ENCODE measurements at regions not wholly inside any gene's neighbourhood (a gene's known extent, or its start where the extent isn't known, plus 50 kb on each side); places are given as distances from the start of the nearest gene placed in this dataset.

DNA sequence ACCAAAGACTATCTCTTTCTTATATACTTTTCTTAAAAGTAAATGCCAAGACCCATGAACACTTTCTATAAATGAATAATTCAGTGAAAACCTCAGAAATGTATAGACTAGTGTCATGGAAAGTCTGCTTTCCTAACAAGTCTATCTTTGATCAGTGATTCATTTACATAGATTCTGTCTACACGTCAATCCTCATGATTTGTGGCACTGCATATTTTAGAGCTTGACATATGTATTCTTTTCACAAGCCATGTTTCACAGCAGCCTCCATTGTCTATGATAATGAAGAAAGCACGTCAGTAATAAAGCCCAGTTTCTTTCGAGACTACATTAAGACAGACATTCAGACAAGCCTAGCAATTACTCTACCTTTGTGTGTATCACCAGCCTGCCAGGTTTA, 486.6 kb downstream of the IRS1 start:
- 93 to 96% methylated on average over 3 of the region's 3 CpGs for WGBS, 2 donors
- intact Hi-C loops (cut with DNase I): no loop called here
- peaks cover 3 to 5% of the 10 kb centered on the region in 2 donors for H3K4me1 ChIP-seq
- no peaks in the 10 kb centered on the region for H3K27me3 ChIP-seq
- no peak for DNase-seq
- no peaks in the 10 kb centered on the region for H3K9me3 ChIP-seq
- no peaks in the 10 kb centered on the region for H3K36me3 ChIP-seq
- H3K4me3 ChIP-seq (replicated peaks in 1 of 3): no peak overlapping the region
- H3K27ac ChIP-seq: peak overlapping the region in 1 of 3 donors; percentile 19
- TF ChIP-seq POLR2A (IDR thresholded peaks at IDR 0.05): no peak
- TF ChIP-seq, protein P1, sequence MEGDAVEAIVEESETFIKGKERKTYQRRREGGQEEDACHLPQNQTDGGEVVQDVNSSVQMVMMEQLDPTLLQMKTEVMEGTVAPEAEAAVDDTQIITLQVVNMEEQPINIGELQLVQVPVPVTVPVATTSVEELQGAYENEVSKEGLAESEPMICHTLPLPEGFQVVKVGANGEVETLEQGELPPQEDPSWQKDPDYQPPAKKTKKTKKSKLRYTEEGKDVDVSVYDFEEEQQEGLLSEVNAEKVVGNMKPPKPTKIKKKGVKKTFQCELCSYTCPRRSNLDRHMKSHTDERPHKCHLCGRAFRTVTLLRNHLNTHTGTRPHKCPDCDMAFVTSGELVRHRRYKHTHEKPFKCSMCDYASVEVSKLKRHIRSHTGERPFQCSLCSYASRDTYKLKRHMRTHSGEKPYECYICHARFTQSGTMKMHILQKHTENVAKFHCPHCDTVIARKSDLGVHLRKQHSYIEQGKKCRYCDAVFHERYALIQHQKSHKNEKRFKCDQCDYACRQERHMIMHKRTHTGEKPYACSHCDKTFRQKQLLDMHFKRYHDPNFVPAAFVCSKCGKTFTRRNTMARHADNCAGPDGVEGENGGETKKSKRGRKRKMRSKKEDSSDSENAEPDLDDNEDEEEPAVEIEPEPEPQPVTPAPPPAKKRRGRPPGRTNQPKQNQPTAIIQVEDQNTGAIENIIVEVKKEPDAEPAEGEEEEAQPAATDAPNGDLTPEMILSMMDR (IDR thresholded peaks at IDR 0.05): no peak

DNA sequence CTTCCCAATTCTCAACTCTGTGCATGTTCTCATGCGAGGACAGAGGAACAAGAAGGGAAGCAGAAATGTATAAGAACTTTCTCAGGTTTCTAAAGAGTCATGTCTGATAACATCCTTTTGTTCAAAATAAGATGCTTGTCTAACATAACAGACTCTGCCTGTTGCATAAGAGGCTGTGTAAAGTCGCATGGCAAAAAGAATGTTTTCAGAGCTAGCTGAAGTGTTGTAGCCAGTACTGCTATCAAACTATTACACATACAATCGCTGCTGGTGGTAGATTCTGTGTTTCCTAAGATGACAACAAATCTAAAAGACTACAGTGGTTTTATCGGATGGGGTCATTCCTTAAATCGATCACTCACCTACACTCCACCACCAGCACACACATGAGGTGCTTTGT, 487.5 kb downstream of the IRS1 start:
- intact Hi-C loops (cut with DNase I): no loop called here
- no peak for TF ChIP-seq POLR2A (IDR thresholded peaks at IDR 0.05)
- TF ChIP-seq, protein P1 (IDR thresholded peaks at IDR 0.05): no peak

DNA sequence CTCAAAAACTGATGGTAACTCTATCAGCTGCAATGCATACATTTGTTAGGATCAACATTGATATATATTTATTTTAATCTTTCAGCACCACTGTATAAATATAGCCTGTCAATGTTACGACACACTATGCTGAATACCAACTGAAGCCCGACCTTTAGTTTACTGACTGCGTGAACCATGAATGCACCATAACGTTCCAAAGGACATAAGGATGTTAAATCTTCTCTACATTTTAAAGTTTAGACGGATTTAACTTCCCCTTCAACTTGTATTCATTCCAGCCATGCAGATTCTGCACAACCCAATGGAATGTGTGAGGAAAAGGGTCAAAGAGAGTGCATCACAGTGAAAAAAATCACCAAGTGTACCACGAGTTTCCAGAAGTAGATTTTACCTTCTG, 489.5 kb downstream of the IRS1 start:
- H3K4me1 ChIP-seq: peaks cover 3 to 5% of the 10 kb centered on the region in 2 donors
- TF ChIP-seq, protein P1 (IDR thresholded peaks at IDR 0.05): no peak
- no peak for TF ChIP-seq POLR2A (IDR thresholded peaks at IDR 0.05)
- 71 to 83% methylated on average over 6 of the region's 6 CpGs for WGBS, 2 donors
- no peak for DNase-seq
- H3K36me3 ChIP-seq: no peaks in the 10 kb centered on the region
- H3K27ac ChIP-seq: no peak overlapping the region
- no peaks in the 10 kb centered on the region for H3K27me3 ChIP-seq
- intact Hi-C loops (cut with DNase I): no loop called here
- H3K4me3 ChIP-seq (replicated peaks in 1 of 3): no peak overlapping the region
- H3K9me3 ChIP-seq: no peaks in the 10 kb centered on the region

More for the DNA sequence above, 487.5 kb downstream of the IRS1 start:
- Histone ChIP-seq H3K4me1 (peaks cover 3 to 5% of the 10 kb centered on the region in 2 donors), H3K27me3 (no peaks in the 10 kb centered on the region), H3K27ac (peak overlapping the region in 2 of 3 donors; percentile 19 to 41), H3K4me3 (replicated peaks in 1 of 3) (no peak overlapping the region), H3K9me3 (no peaks in the 10 kb centered on the region), H3K36me3 (no peaks in the 10 kb centered on the region)
- DNase-seq: no peak
- WGBS, 2 donors: 35 to 56% methylated on average over 5 of the region's 5 CpGs

DNA sequence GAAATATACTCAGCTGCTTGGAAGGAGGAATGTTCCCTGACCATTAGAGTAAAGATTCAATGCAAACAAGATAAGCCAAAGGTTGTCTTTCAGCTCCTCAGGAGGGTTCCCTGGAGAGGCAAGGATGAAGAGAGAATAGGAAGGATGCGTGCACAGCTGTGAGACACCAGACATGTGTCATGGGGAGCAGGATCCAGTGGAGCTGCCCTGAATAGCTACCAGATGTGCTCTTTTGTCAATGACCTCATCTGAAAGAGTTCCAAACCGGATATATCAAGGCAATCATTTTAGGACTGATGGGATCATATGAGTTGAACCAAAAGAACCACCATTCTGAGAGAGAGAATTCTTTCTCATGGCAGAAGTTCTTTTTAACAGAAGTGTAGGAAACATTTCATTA, 490.6 kb downstream of the IRS1 start:
- no peak overlapping the region for H3K4me3 ChIP-seq (replicated peaks in 1 of 3)
- TF ChIP-seq POLR2A (IDR thresholded peaks at IDR 0.05): no peak
- TF ChIP-seq, protein P1 (IDR thresholded peaks at IDR 0.05): no peak
- no peak overlapping the region for H3K27ac ChIP-seq
- H3K36me3 ChIP-seq: no peaks in the 10 kb centered on the region
- H3K9me3 ChIP-seq: no peaks in the 10 kb centered on the region
- no peak for DNase-seq
- no peaks in the 10 kb centered on the region for H3K27me3 ChIP-seq
- intact Hi-C loops (cut with DNase I): no loop called here
- H3K4me1 ChIP-seq: peaks cover 3 to 5% of the 10 kb centered on the region in 2 donors
- WGBS, 2 donors: 71 to 85% methylated on average over 2 of the region's 2 CpGs

DNA sequence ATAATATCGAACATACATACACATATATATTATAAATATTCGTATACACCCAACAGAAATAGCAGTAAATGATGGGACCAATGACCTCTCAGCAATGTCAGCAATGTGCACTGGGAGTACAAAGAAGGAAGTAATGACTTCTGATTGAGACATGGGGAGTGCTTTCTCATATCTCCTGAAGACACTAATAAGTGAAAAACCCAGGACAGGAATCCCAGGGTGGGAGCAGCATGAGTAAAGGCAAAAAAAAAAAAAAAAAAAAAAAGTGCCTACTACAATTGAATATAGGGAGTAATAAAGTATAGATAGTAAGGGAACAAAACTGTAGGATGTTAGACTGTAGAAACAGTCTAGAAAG, 491.3 kb downstream of the IRS1 start:
- H3K9me3 ChIP-seq: no peaks in the 10 kb centered on the region
- H3K4me1 ChIP-seq: peaks cover 3 to 5% of the 10 kb centered on the region in 2 donors
- no peak for TF ChIP-seq POLR2A (IDR thresholded peaks at IDR 0.05)
- TF ChIP-seq, protein P1 (IDR thresholded peaks at IDR 0.05): no peak
- no peak overlapping the region for H3K4me3 ChIP-seq (replicated peaks in 1 of 3)
- intact Hi-C loops (cut with DNase I): no loop called here
- H3K36me3 ChIP-seq: no peaks in the 10 kb centered on the region
- H3K27ac ChIP-seq: no peak overlapping the region
- 91 to 94% methylated on average over 2 of the region's 2 CpGs for WGBS, 2 donors
- H3K27me3 ChIP-seq: no peaks in the 10 kb centered on the region
- DNase-seq: no peak
